ENCODE measurements at regions not wholly inside any gene's neighbourhood (a gene's known extent, or its start where the extent isn't known, plus 50 kb on each side); places are given as distances from the start of the nearest gene placed in this dataset.
"Not testable (repeated sequence)": the region's sequence is repeated elsewhere in the genome, so short reads cannot be mapped to it uniquely, and the experiment has no call there.

- TF ChIP-seq, protein P1, sequence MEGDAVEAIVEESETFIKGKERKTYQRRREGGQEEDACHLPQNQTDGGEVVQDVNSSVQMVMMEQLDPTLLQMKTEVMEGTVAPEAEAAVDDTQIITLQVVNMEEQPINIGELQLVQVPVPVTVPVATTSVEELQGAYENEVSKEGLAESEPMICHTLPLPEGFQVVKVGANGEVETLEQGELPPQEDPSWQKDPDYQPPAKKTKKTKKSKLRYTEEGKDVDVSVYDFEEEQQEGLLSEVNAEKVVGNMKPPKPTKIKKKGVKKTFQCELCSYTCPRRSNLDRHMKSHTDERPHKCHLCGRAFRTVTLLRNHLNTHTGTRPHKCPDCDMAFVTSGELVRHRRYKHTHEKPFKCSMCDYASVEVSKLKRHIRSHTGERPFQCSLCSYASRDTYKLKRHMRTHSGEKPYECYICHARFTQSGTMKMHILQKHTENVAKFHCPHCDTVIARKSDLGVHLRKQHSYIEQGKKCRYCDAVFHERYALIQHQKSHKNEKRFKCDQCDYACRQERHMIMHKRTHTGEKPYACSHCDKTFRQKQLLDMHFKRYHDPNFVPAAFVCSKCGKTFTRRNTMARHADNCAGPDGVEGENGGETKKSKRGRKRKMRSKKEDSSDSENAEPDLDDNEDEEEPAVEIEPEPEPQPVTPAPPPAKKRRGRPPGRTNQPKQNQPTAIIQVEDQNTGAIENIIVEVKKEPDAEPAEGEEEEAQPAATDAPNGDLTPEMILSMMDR (IDR thresholded peaks at IDR 0.05): no peak
- DNase-seq (ENCODE audit: low spot score) (no peak), ATAC-seq (ENCODE audit: low FRiP score) (peak; percentile 21)
Measured at GRCh38 chr21:7916329-7917303, 2604.8 kb upstream of the TPTE start.

DNA sequence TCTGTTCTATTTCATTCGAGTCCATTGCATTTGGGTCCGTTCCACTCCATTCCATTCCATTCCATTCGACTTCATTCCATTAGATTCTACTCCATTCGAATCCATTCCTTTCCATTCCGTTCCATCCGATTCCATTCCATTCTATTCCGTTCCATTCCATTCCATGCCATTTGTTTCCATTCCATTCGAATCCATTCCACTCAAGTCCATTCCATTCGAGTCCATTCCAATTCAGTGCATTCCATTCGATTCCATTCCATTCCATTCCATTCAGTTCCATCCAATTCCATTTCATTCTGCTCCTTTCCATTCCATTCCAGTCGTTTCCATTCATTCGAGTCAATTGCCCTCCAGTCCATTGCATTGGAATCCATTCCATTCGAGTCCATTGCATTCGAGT lies 2603.7 kb upstream of the TPTE start:
- DNase-seq (ENCODE audit: low spot score) (no peak), ATAC-seq (ENCODE audit: low FRiP score) (peak; percentile 31)
- TF ChIP-seq, protein P1 (IDR thresholded peaks at IDR 0.05): no peak

DNA sequence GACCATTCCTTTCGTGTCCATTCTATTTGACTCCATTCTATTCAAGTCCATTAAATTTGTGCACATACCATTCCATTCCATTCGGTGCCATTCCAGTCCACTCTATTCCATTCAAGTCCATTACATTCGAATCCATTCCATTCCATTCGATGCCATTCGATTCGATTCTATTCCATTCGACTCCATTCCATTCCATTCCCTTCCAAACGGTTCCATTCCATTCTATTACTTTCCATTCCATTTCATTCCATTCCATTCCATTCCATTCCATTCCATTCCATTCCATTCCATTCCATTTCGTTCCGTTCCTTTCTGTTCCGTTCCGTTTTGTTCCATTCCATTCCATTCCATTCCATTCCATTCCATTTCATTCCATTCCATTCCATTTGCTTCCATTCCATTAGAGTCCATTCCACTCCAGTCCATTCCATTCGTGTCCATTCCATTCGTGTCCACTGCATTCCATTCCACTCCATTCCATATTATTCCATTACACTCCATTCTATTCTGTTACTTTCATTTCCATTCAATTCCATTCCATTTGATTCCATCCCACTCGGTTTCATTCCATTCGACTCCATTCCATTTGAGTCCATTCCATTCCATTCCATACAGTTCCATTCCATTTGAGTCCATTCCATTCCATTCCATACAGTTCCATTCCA lies 2595.3 kb upstream of the TPTE start:
- ATAC-seq (ENCODE audit: low FRiP score): peak; percentile 63
- not testable (repeated sequence) for DNase-seq (ENCODE audit: low spot score)

GRCh38 chr21:7928528-7928927 lies 2592.9 kb upstream of the TPTE start:
- ATAC-seq (ENCODE audit: low FRiP score): not testable (repeated sequence)

DNA sequence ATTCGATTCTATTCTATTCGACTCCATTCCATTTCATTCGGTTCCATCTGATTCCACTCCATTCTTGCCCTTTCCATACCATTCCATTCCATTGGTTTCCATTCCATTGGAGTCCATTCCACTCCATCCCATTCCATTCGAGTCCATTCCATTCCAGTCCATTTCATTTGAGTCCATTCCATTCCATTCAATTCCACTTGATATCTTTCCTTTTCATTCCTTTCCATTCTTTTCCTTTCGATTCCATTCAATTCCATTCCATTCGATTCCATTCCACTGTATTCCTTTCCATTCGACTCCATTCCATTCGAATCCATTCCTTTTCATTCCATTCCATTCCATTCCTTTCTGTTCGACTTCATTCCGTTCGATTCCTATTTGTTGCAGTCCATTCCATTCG lies 2591.8 kb upstream of the TPTE start:
- ATAC-seq (ENCODE audit: low FRiP score); DNase-seq (ENCODE audit: low spot score): not testable (repeated sequence)

More at GRCh38 chr21:7928528-7928927, 2592.9 kb upstream of the TPTE start:
- DNase-seq (ENCODE audit: low spot score): not testable (repeated sequence)

GRCh38 chr21:7930445-7930844 lies 2590.9 kb upstream of the TPTE start:
- not testable (repeated sequence) for ATAC-seq (ENCODE audit: low FRiP score); DNase-seq (ENCODE audit: low spot score)

GRCh38 chr21:7932113-7932512 lies 2589.3 kb upstream of the TPTE start:
- not testable (repeated sequence) for ATAC-seq (ENCODE audit: low FRiP score); DNase-seq (ENCODE audit: low spot score)

- not testable (repeated sequence) for ATAC-seq (ENCODE audit: low FRiP score); DNase-seq (ENCODE audit: low spot score)
Measured at GRCh38 chr21:7932834-7933233, 2588.5 kb upstream of the TPTE start.

GRCh38 chr21:7933923-7934322 lies 2587.5 kb upstream of the TPTE start:
- DNase-seq (ENCODE audit: low spot score) (no peak), ATAC-seq (ENCODE audit: low FRiP score) (no peak)
- TF ChIP-seq, protein P1 (IDR thresholded peaks at IDR 0.05): no peak

GRCh38 chr21:7937297-7937696 lies 2584.1 kb upstream of the TPTE start:
- not testable (repeated sequence) for DNase-seq (ENCODE audit: low spot score); ATAC-seq (ENCODE audit: low FRiP score)

DNA sequence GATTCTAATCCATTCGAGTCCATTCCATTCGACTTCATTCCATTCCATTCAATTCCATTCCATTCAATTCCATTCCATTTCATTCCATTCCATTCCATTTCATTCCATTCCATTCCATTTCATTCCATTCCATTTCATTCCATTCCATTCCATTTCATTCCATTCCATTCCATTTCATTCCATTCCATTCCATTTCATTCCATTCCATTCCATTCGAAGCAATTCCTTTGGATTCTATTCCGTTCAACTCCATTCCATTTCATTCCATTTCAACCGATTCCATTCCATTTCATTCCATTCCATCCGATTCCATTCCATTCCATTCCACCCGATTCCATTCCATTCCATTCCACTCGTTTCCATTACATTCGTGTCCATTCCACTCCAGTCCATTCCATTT lies 2583.2 kb upstream of the TPTE start:
- ATAC-seq (ENCODE audit: low FRiP score); DNase-seq (ENCODE audit: low spot score): not testable (repeated sequence)

DNA sequence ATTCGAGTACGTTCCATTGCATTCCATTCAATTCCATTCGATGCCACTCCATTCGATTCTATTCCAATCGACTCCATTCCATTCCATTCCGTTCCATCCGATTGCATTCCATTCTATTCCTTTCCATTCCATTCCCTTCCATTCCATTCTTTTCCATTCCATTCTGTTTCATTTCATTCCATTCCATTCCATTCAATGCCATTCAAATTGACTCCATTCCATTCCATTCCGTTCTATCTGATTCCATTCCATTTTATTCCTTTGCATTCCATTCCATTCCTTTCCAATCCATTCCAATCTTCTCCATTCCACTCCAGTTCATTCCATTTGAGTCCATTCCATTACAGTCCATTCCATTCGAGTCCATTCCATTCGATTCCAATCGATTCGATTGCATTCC lies 2580.0 kb upstream of the TPTE start:
- ATAC-seq (ENCODE audit: low FRiP score): not testable (repeated sequence)

GRCh38 chr21:7942219-7942618 lies 2579.2 kb upstream of the TPTE start:
- not testable (repeated sequence) for ATAC-seq (ENCODE audit: low FRiP score); DNase-seq (ENCODE audit: low spot score)

More for the DNA sequence above, 2580.0 kb upstream of the TPTE start:
- DNase-seq (ENCODE audit: low spot score): not testable (repeated sequence)

- not testable (repeated sequence) for DNase-seq (ENCODE audit: low spot score); ATAC-seq (ENCODE audit: low FRiP score)
Measured at GRCh38 chr21:7943534-7943933, 2577.8 kb upstream of the TPTE start.

Data from omental fat pad (tissue), 3 donors.